IPS-20b (cell line): ENCODE measurements at regions not wholly inside any gene's neighbourhood (a gene's known extent, or its start where the extent isn't known, plus 50 kb on each side); places are given as distances from the start of the nearest gene placed in this dataset.

Source experiments
- H3K27ac ChIP-seq: one replicate; pipeline ENCODE4 v1.5.1; 2013; ENCODE audit warnings: low read length
- H3K27me3 ChIP-seq: 2 replicates; pipeline ENCODE4 v1.6.1; 2013; ENCODE audit warnings: mild to moderate bottlenecking, low read length, inconsistent platforms; ENCODE audit not compliant: insufficient read depth
- H3K36me3 ChIP-seq: 2 replicates; pipeline ENCODE4 v1.6.1; 2013; ENCODE audit warnings: low read depth, mild to moderate bottlenecking, inconsistent platforms, low read length, moderate library complexity; ENCODE audit not compliant: insufficient read depth
- H3K4me1 ChIP-seq: 2 replicates; pipeline ENCODE4 v1.6.1; 2013; ENCODE audit warnings: mild to moderate bottlenecking, control low read depth, inconsistent platforms, low read length, moderate library complexity; ENCODE audit not compliant: insufficient read depth
- H3K4me3 ChIP-seq: 2 replicates; pipeline ENCODE4 v1.5.1; 2013; ENCODE audit warnings: mild to moderate bottlenecking, low read length, inconsistent platforms
- H3K9ac ChIP-seq: 2 replicates; pipeline ENCODE4 v1.6.1; 2013; ENCODE audit warnings: low read depth, mild to moderate bottlenecking, inconsistent platforms, low read length, moderate library complexity
- H3K9me3 ChIP-seq: 2 replicates; pipeline ENCODE4 v1.6.1; 2013; ENCODE audit warnings: mild to moderate bottlenecking, low read depth, low read length, inconsistent platforms; ENCODE audit not compliant: insufficient read depth

GRCh38 chr12:84290168-84290567 lies 622.4 kb downstream of the SLC6A15 start:
- no peaks in the 10 kb centered on the region for H3K4me1 ChIP-seq
- H3K27me3 ChIP-seq: no peaks in the 10 kb centered on the region
- no peak overlapping the region for H3K4me3 ChIP-seq
- H3K36me3 ChIP-seq: no peaks in the 10 kb centered on the region
- no peak overlapping the region for H3K27ac ChIP-seq
- no peak overlapping the region for H3K9ac ChIP-seq
- no peaks in the 10 kb centered on the region for H3K9me3 ChIP-seq

GRCh38 chr12:84277986-84278385 lies 634.6 kb downstream of the SLC6A15 start:
- Histone ChIP-seq H3K9me3 (no peaks in the 10 kb centered on the region), H3K27ac (no peak overlapping the region), H3K36me3 (no peaks in the 10 kb centered on the region), H3K4me3 (no peak overlapping the region), H3K27me3 (no peaks in the 10 kb centered on the region), H3K4me1 (no peaks in the 10 kb centered on the region), H3K9ac (no peak overlapping the region)

- Histone ChIP-seq H3K27ac (no peak overlapping the region), H3K4me3 (no peak overlapping the region), H3K9me3 (no peaks in the 10 kb centered on the region), H3K27me3 (peaks cover 3% of the 10 kb centered on the region; the same call in 1 of the 2 replicates), H3K9ac (no peak overlapping the region), H3K4me1 (no peaks in the 10 kb centered on the region), H3K36me3 (no peaks in the 10 kb centered on the region)
Measured at GRCh38 chr12:84276215-84276614, 636.4 kb downstream of the SLC6A15 start.

- Histone ChIP-seq H3K4me1 (no peaks in the 10 kb centered on the region; the same call in 1 of the 2 replicates), H3K9ac (no peak overlapping the region), H3K27me3 (peaks cover 30% of the 10 kb centered on the region), H3K4me3 (no peak overlapping the region), H3K36me3 (no peaks in the 10 kb centered on the region), H3K9me3 (no peaks in the 10 kb centered on the region), H3K27ac (no peak overlapping the region)
Measured at GRCh38 chr12:84272324-84272723, 640.3 kb downstream of the SLC6A15 start.

GRCh38 chr12:84270470-84271140 lies 642.0 kb downstream of the SLC6A15 start:
- no peak overlapping the region for H3K27ac ChIP-seq
- peaks cover 30% of the 10 kb centered on the region for H3K27me3 ChIP-seq
- no peaks in the 10 kb centered on the region for H3K9me3 ChIP-seq
- H3K4me1 ChIP-seq: no peaks in the 10 kb centered on the region; the same call in 1 of the 2 replicates
- H3K9ac ChIP-seq: no peak overlapping the region
- no peaks in the 10 kb centered on the region for H3K36me3 ChIP-seq
- no peak overlapping the region for H3K4me3 ChIP-seq

- H3K4me3 ChIP-seq: no peak overlapping the region
- H3K27ac ChIP-seq: no peak overlapping the region
- no peak overlapping the region for H3K9ac ChIP-seq
- H3K27me3 ChIP-seq: no peaks in the 10 kb centered on the region
- no peaks in the 10 kb centered on the region for H3K4me1 ChIP-seq
- H3K9me3 ChIP-seq: no peaks in the 10 kb centered on the region
- no peaks in the 10 kb centered on the region for H3K36me3 ChIP-seq
Measured at GRCh38 chr12:84247931-84248330, 664.7 kb downstream of the SLC6A15 start.

- no peak overlapping the region for H3K27ac ChIP-seq
- H3K4me1 ChIP-seq: no peaks in the 10 kb centered on the region
- H3K27me3 ChIP-seq: no peaks in the 10 kb centered on the region
- no peak overlapping the region for H3K4me3 ChIP-seq
- H3K9ac ChIP-seq: no peak overlapping the region
- H3K9me3 ChIP-seq: no peaks in the 10 kb centered on the region
- H3K36me3 ChIP-seq: no peaks in the 10 kb centered on the region
Measured at GRCh38 chr12:84243686-84244085, 668.9 kb downstream of the SLC6A15 start.

- Histone ChIP-seq H3K27me3 (no peaks in the 10 kb centered on the region), H3K27ac (no peak overlapping the region), H3K36me3 (no peaks in the 10 kb centered on the region), H3K4me3 (no peak overlapping the region), H3K9ac (no peak overlapping the region), H3K4me1 (no peaks in the 10 kb centered on the region), H3K9me3 (no peaks in the 10 kb centered on the region)
Measured at GRCh38 chr12:84222841-84223240, 689.8 kb downstream of the SLC6A15 start.

- no peak overlapping the region for H3K9ac ChIP-seq
- H3K9me3 ChIP-seq: no peaks in the 10 kb centered on the region
- H3K27ac ChIP-seq: no peak overlapping the region
- no peaks in the 10 kb centered on the region for H3K27me3 ChIP-seq
- H3K4me3 ChIP-seq: no peak overlapping the region
- H3K36me3 ChIP-seq: no peaks in the 10 kb centered on the region
- H3K4me1 ChIP-seq: no peaks in the 10 kb centered on the region
Measured at GRCh38 chr12:84218406-84218805, 694.2 kb downstream of the SLC6A15 start.

GRCh38 chr12:84201976-84202375 lies 710.6 kb downstream of the SLC6A15 start:
- Histone ChIP-seq H3K9ac (no peak overlapping the region), H3K36me3 (no peaks in the 10 kb centered on the region), H3K9me3 (no peaks in the 10 kb centered on the region), H3K27me3 (no peaks in the 10 kb centered on the region), H3K27ac (no peak overlapping the region), H3K4me1 (no peaks in the 10 kb centered on the region), H3K4me3 (no peak overlapping the region)

- no peak overlapping the region for H3K9ac ChIP-seq
- no peaks in the 10 kb centered on the region for H3K36me3 ChIP-seq
- no peaks in the 10 kb centered on the region for H3K4me1 ChIP-seq
- H3K9me3 ChIP-seq: no peaks in the 10 kb centered on the region; the same call in 1 of the 2 replicates
- no peak overlapping the region for H3K27ac ChIP-seq
- H3K27me3 ChIP-seq: no peaks in the 10 kb centered on the region
- H3K4me3 ChIP-seq: no peak overlapping the region
Measured at GRCh38 chr12:84198294-84198946, 714.2 kb downstream of the SLC6A15 start.

- Histone ChIP-seq H3K27ac (no peak overlapping the region), H3K27me3 (no peaks in the 10 kb centered on the region), H3K4me3 (no peak overlapping the region), H3K9me3 (no peaks in the 10 kb centered on the region; the same call in 1 of the 2 replicates), H3K9ac (no peak overlapping the region), H3K4me1 (no peaks in the 10 kb centered on the region), H3K36me3 (no peaks in the 10 kb centered on the region)
Measured at GRCh38 chr12:84191779-84192178, 720.8 kb downstream of the SLC6A15 start.
